UCSD-AML1 (cell line): ENCODE measurements at regions not wholly inside any gene's neighbourhood (a gene's known extent, or its start where the extent isn't known, plus 50 kb on each side); places are given as distances from the start of the nearest gene placed in this dataset.

ENCODE experiments used
- DNase-seq: peaks from one replicate; lab custom pipeline; 2025; ENCODE audit not compliant: unreplicated experiment; lab: John Stamatoyannopoulos, UW

DNA sequence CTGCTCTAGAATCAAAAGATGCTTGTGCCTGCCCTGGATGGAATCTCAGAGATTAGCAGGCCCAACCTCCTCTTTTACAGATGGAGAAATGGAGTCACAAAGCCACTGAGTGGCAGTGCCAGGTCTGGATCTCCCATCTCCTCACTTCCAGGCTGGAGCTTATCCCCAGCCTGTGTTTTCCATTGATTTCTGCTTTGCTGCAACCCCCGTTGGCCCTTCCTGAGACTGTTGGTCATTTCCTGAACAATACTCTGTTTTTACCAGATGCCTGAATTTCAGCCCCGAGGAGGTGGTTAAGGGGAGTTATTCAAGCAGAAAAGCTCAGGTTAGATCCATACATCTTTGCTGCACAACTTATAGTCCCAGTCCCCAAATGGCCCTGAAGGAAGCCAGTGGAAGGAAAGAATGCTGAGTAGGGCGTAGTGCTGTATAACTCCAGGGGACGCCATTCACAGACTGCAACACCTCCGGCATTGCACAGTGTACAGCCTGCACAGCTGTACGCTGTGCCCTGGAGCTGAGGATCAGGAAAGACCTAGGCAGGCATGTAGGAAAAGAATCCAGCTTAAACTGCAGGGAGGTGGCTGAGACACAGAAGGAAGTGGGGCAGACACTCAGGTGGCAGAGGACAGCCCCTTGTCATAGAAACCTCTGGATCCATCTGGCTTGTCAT lies 77.5 kb downstream of the RPLP1 start:
- DNase-seq, result no peak

GRCh38 chr15:69530991-69531664 lies 78.5 kb downstream of the RPLP1 start:
- DNase-seq, result no peak

DNA sequence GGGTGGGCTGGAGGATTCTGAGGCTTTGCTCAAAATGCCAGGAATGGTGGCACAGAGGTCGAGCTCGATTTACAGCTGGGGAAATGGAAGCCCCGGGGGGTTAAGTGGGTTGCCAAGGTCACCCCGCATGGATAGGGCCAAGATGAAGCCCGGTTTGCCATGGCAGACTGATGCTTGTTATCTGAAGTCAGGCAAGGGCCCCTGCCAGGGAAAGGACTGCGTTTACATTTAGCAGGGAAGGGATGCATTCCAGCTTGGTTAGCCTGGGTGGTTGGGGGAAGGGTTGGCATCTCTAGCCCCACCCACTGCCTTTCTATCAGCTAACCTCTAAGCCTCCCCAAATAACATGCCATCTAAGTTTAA lies 79.0 kb downstream of the RPLP1 start:
- no peak for DNase-seq

DNA sequence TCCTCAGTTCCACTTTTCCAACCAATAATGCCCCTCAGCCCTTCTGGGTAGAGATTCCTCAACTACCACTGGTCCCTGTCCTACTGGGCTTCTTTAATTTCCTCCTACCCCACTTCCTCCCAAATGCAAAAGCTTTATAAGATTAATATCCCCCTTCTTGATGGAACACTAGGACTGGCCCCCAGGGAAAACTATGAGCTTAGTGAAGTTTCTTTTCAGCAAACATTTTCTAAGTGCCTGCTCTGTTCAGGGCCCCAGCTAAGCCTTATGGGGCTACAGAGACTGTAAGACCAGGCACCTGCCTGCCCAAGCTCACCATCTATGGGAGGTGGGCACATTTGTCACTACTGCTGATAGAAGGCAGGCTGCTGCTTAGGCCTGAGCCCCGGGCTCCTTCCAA lies 79.4 kb downstream of the RPLP1 start:
- DNase-seq, result no peak

DNA sequence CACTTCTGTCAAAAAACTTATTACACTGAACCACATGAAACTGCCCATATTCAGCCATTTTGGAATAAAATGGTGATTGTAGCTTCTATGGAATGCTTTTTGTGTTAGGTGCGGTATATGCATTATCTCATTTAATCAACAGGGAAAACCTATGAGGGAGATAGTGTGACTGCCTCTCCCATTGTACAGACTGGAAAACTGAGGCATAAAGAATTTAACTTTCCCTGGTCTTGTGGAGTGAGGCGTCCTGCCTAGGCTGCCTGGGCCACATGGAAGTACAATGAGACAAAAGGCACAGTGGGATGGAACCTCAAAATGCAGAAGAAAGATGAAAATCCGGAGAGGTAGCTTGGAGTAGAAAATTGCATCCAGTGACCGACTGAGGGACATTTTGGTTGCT lies 80.2 kb downstream of the RPLP1 start:
- DNase-seq, result no peak

DNA sequence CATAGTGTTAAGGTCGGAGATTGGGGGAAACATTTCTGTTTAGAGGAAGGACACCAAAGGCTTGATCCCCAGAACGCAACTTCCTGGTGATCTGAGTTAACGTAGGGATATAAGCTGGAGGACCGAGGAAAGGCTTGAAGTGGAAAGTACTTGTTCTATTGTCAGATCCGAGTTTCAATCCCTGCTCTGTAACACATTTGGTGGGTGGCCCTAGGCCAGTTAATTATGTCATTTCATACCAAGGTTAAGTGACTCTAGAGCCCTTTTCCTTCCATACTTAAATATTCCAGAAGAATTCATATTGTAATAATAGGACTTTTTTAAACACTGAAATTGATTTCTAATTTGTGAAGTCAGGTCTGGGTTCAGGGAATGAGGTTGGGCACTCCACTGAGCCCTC lies 80.9 kb downstream of the RPLP1 start:
- DNase-seq, result no peak

DNA sequence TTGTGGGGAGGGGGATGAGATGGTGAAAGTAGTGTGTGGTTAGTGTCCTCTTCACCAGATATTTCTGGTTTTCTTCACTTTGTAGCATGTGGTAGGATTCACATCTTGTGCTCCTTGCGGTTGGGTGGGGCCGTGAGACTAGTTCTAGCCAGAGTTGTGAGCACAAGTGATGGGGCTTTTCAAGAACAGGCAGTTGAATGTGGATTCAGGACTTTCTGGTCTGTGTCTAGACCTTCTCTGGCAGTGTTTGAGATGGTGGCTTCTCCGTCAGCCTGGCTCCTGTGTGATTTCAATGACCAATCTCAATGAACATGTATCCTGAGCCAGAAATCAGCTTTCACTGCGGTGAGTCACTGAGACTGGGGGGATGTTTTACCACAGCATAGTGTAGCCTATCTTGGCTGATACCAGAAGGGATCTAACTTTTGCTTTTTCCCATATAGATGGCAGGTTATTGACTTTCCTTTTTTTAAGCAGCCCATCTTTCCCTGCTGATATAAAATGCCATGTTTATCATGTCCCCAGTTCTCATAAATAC lies 82.6 kb downstream of the RPLP1 start:
- DNase-seq, result no peak

- DNase-seq, result no peak
Measured at GRCh38 chr15:69535998-69536397, 83.4 kb downstream of the RPLP1 start.

DNA sequence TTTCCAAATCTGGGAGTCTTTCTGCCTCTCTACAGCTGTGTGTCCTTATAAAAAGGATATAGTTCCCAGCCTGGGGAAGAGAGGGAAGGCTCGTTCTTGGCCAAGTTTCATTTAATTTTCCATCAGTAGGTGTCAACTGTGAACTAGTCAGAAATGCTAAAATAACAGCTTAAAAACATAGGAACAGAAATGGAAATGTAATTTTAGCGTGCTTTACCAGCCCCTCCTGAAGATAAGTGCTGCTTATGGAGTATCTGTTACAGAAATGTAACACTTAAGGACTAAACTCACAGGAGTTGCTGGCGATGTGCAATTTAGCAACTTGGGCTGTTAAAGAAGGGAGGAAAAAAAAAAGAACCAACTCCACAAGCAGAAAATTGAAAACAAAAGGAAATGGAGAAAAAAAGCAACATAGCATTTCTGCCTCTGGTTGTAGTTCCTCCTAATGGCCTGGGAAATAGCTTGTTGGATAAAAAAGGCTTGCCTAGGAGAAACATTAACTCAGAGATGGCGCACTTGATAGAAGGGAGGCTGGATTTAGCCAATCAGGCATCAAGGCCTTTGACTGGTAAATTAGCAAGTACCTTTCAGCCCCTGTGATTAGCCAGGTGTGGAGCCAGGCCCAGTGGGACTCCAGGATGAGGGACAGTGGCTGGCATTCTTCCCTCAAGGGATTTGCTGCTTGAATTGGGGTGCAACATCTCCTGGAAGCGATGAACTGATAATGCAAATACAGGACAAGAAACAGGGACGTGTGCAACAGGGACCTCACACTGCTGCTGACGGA lies 84.3 kb downstream of the RPLP1 start:
- DNase-seq, result no peak

DNA sequence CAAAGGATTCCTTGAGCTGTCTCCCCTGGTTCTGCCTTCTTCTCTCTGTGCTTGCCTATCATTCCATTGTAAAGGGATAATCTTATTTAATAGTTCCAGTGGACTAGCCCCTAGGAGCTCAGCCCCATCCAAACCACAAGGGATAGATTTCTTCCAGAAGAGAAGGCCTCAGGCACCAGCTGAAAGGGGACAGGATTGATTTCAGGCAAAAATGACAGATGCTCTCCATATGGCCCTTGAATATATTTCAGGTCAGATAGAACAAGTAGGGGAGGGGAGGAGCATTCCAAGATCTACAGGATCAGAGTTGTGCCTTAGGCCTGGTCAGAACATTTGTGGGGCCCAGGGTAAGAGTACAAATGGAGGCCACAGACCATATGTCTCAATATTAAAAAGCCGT lies 85.3 kb downstream of the RPLP1 start:
- DNase-seq, result no peak

GRCh38 chr15:69538379-69538778 lies 85.8 kb downstream of the RPLP1 start:
- DNase-seq, result no peak

DNA sequence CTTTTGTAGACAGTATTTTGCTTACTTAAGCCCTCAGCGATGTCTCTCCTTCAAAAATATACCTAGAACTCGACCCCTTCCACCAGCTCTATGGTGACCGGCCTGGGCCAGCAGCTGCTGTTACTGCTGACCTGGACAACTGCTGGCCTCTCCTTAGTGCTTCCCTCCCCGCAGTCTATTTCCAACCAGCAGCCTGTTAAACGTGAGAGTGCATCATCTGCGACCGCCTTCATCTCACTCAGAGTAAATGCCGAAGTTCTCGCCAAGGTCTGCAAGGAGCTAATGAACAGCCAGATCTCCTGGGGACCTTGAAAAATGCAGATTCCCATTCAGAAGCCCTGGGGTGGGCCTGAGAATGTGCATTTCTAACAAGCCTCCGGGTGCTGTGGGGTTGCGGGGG lies 86.7 kb downstream of the RPLP1 start:
- DNase-seq, result no peak

DNA sequence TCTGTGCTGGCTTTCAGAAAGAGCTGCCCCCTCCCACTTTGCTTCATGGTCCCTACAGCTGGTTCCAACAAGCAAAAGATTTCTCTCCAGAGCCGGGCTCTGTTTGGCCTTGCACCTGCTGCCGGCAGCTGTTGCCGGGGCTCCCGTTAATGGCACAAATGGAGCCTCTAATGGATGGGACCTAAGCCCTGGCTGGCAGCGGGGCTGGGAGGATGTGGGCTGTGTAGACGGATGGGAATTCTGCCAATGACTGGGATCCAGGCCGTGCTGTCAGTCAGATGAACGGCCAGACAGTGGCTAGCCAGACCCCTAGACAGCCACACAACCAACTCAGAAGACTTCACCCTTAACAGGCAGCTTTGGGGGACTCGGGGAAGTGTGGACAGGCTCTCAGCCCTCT lies 88.0 kb downstream of the RPLP1 start:
- no peak for DNase-seq

DNA sequence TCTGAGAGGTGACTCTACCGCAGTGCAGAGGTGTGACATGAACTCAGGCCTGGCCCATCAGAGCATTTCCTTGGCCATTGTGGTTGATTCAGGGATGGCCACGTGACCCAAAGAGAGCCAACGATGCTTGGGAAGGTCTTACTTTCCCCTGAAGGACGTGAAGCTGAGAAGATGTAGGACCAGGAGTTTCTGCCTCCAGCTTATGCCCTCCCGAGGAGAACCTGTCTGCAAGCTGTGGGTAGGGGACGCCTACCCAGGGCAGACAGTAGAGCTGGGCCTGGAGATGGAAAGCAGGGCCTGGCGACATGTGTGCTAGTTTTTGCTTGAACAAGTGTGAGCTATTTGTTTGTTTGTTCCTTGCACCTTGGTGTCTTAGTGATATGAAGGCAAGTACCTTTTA lies 89.4 kb downstream of the RPLP1 start:
- no peak for DNase-seq

- DNase-seq, result no peak
Measured at GRCh38 chr15:69543681-69544364, 91.2 kb downstream of the RPLP1 start.

DNA sequence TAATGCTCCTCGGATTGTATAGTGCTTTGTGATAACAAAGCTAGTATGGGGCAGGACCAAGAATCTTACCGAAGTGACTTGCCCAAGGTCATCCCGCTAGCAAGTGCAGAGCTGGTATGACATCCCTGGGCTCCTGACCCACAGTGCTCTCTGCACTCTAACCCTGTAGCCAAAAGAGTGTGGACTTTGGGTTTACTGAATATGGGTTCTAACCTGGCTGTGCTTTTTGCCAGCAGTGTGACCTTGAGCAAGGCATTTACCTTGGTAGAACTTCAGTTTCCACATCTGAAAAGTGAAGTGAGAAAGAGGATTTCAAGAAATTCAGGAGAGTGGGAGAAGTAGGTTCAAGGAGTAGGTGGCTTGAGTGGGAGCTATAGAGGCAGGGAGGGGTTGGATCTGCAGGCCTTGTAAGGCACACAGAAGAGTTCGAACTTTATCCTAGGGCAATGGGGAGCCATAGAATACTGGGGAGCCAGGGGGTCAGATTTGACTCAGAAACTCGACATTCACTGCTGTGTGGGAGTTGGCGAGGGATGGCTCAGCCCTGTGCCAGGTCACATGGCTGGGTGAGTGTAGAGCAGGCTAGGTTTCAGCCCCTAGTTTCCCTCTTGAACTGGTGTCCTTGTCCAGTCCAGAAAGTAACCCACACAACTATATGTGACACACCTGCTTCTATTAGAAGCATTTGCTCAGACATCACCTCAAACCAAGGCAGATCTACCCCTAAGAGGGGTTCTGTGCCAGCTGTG lies 91.9 kb downstream of the RPLP1 start:
- DNase-seq, result no peak

DNA sequence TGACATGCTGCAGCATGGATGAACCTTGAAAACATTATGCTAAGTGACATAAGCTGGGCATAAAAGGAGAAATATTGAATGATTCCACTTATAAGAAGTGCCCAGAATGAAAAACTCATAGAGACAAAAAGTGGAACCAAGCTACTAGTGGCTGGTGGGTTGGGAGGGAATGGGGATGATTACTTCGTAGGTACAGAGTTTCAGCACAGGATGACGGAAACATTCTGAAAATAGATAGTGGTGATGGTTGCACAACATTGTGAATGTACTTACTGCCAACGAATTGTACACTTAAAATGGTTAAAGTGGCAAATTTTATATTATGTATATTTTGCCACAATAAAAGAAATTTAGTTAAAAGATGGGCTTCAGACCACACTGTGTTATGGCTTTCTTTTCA lies 93.6 kb downstream of the RPLP1 start:
- DNase-seq, result no peak

DNA sequence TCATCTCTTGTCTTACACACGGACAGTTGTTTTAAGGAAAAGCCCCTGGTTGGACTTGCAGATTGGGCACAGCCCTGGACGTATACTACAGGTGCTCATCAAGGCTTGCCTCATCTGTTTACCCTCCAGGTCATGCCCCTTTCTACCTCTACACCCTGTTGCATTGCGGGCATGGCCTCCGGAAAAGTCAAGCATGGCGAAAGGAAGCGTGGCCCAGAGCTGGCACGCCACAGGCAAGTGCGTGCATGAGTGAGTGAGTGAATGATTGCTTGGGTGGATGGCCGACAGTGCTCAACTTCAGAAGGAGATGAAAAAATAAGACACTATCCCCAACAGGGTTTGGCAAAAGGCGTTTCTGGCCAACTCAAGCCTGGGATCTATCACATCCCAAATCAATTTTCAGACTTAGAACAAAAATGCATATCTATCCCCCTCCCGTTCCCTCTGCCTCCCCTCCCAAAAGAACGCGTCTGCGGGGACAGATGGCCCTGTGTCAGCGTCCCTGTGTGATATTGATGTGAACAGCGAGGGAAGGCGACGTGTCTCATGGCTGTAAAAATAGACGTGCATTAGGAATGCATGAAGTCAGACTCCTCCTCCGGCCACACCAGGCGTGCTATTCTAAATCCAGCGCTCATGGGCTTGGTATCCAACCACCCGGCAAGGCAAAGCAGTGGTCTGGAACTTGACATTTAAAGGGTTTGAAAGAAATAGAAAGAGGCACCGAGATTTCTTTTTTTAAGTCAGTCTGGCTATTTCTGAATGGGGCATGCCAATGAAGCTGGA lies 96.0 kb downstream of the RPLP1 start:
- DNase-seq, result no peak

GRCh38 chr15:69551391-69552056 lies 98.9 kb downstream of the RPLP1 start:
- no peak for DNase-seq
